DOHH2 (cell line): ENCODE measurements at regions not wholly inside any gene's neighbourhood (a gene's known extent, or its start where the extent isn't known, plus 50 kb on each side); places are given as distances from the start of the nearest gene placed in this dataset.

Source experiments
- H3F3A ChIP-seq: fragments of 200-600 bp; sonication (generic), shearing (Covaris generic); 2 replicates; pipeline ENCODE4 v1.6.0; 2016; ENCODE audit warnings: antibody characterized with exemption, mild to moderate bottlenecking; ENCODE audit not compliant: control insufficient read depth, insufficient read depth
- H3K27ac ChIP-seq: fragments of 200-600 bp; sonication (generic); 2 replicates; pipeline ENCODE4 v1.5.1; 2014; ENCODE audit warnings: low read depth, mild to moderate bottlenecking, low read length, moderate library complexity
- H3K27me3 ChIP-seq: fragments of 200-600 bp; sonication (generic); 2 replicates; pipeline ENCODE4 v1.6.1; 2014; ENCODE audit warnings: mild to moderate bottlenecking, low read length, mixed read lengths; ENCODE audit not compliant: control insufficient read depth
- H3K36me3 ChIP-seq: fragments of 200-600 bp; sonication (generic); 2 replicates; pipeline ENCODE4 v1.6.1; 2014; ENCODE audit warnings: mild to moderate bottlenecking, low read length, moderate library complexity, mixed read lengths; ENCODE audit not compliant: control insufficient read depth
- H3K4me1 ChIP-seq: fragments of 200-600 bp; sonication (generic); 2 replicates; pipeline ENCODE4 v1.6.1; 2014; ENCODE audit warnings: mild to moderate bottlenecking, low read length, mixed read lengths; ENCODE audit not compliant: control insufficient read depth
- H3K4me2 ChIP-seq: fragments of 200-600 bp; sonication (generic); 2 replicates; pipeline ENCODE4 v1.6.0; 2014; ENCODE audit warnings: mild to moderate bottlenecking, low read length, moderate library complexity
- H3K4me3 ChIP-seq: fragments of 200-600 bp; sonication (generic); 2 replicates; pipeline ENCODE4 v1.5.1; 2014; ENCODE audit warnings: mild to moderate bottlenecking, low read length, mixed read lengths
- H3K79me2 ChIP-seq: fragments of 200-600 bp; sonication (generic); 2 replicates; pipeline ENCODE4 v1.6.1; 2014; ENCODE audit warnings: mild to moderate bottlenecking, low read length, mixed read lengths; ENCODE audit not compliant: control insufficient read depth
- H3K9me2 ChIP-seq: fragments of 200-600 bp; sonication (generic); replicated peaks from 2 replicates; pipeline ENCODE4 v1.6.1; 2014; ENCODE audit warnings: mild to moderate bottlenecking, low read length, mixed read lengths; ENCODE audit not compliant: control insufficient read depth
- H3K9me3 ChIP-seq: fragments of 200-600 bp; sonication (generic); 2 replicates; pipeline ENCODE4 v1.6.1; 2014; ENCODE audit warnings: antibody characterized with exemption, low read length, mixed read lengths; ENCODE audit not compliant: control insufficient read depth, insufficient read depth
- H4K20me1 ChIP-seq: fragments of 200-600 bp; sonication (generic); 2 replicates; pipeline ENCODE4 v1.6.0; 2014; ENCODE audit warnings: low read depth, mild to moderate bottlenecking, antibody characterized with exemption, low read length, moderate library complexity; ENCODE audit not compliant: control insufficient read depth, insufficient read depth
- CTCF ChIP-seq: fragments of 200-600 bp; sonication (generic); IDR thresholded peaks from one replicate; pipeline ENCODE4 v1.5.1; 2014; ENCODE audit warnings: antibody characterized with exemption, mild to moderate bottlenecking, low read depth, low read length; ENCODE audit not compliant: poor library complexity, severe bottlenecking
- EZH2phosphoT487 ChIP-seq: fragments of 200-600 bp; sonication (generic); IDR thresholded peaks from 2 replicates; pipeline ENCODE4 v1.6.1; 2017; ENCODE audit warnings: borderline replicate concordance, mild to moderate bottlenecking, antibody characterized with exemption, low read length, moderate library complexity, mixed read lengths

- Histone ChIP-seq H3K36me3 (no peaks in the 10 kb centered on the region), H4K20me1 (no peaks in the 10 kb centered on the region), H3F3A (no peaks in the 10 kb centered on the region), H3K9me2 (no peaks in the 10 kb centered on the region), H3K27me3 (no peaks in the 10 kb centered on the region), H3K4me3 (no peak overlapping the region), H3K79me2 (no peaks in the 10 kb centered on the region), H3K4me2 (no peak overlapping the region), H3K4me1 (peaks cover 9% of the 10 kb centered on the region), H3K9me3 (no peaks in the 10 kb centered on the region), H3K27ac (no peak overlapping the region)
- no peak for TF ChIP-seq CTCF
- TF ChIP-seq EZH2phosphoT487: no peak
These were observed 546.6 kb downstream of the KCTD12 start for GRCh38 chr13:76339649-76340048.

- H3K9me2 ChIP-seq: no peaks in the 10 kb centered on the region
- TF ChIP-seq CTCF: no peak
- no peak for TF ChIP-seq EZH2phosphoT487
- no peaks in the 10 kb centered on the region for H4K20me1 ChIP-seq
- no peaks in the 10 kb centered on the region for H3K36me3 ChIP-seq
- H3K9me3 ChIP-seq: no peaks in the 10 kb centered on the region
- H3K4me2 ChIP-seq: no peak overlapping the region
- no peak overlapping the region for H3K27ac ChIP-seq
- no peak overlapping the region for H3K4me3 ChIP-seq
- H3K4me1 ChIP-seq: peaks cover 9% of the 10 kb centered on the region
- no peaks in the 10 kb centered on the region for H3F3A ChIP-seq
- H3K27me3 ChIP-seq: no peaks in the 10 kb centered on the region
- H3K79me2 ChIP-seq: no peaks in the 10 kb centered on the region
These were observed 548.2 kb downstream of the KCTD12 start for GRCh38 chr13:76338003-76338402.

GRCh38 chr13:76336889-76337844 is 549.0 kb downstream of the KCTD12 start:
- Histone ChIP-seq H3K9me2 (no peaks in the 10 kb centered on the region), H3K9me3 (no peaks in the 10 kb centered on the region), H3K27ac (no peak overlapping the region), H3K27me3 (no peaks in the 10 kb centered on the region), H3K4me1 (peaks cover 9% of the 10 kb centered on the region), H3F3A (no peaks in the 10 kb centered on the region), H3K79me2 (no peaks in the 10 kb centered on the region), H3K4me2 (no peak overlapping the region), H4K20me1 (no peaks in the 10 kb centered on the region), H3K4me3 (no peak overlapping the region), H3K36me3 (no peaks in the 10 kb centered on the region)
- TF ChIP-seq EZH2phosphoT487 (no peak), CTCF (no peak)
